GM13977 (cell line): ENCODE measurements at regions not wholly inside any gene's neighbourhood (a gene's known extent, or its start where the extent isn't known, plus 50 kb on each side); places are given as distances from the start of the nearest gene placed in this dataset.

Source experiments
- DNase-seq: peaks from one replicate; pipeline ENCODE4 v3.0.0; 2012; ENCODE audit warnings: low spot score
- in situ Hi-C: fragments of 300-500 bp; cut with MboI; formaldehyde crosslinking; loops from one replicate; pipeline ENCODE4 v1.12.0; 2022; ENCODE audit warnings: low sequenced_read_pairs, low pct_unique_long_range_greater_than_20kb, mixed read lengths, inconsistent platforms; ENCODE audit not compliant: unreplicated experiment
- TF ChIP-seq, protein P1 (sequence below): IDR thresholded peaks from 2 replicates; pipeline ENCODE4 v1.5.1; 2012; ENCODE audit warnings: mild to moderate bottlenecking, control low read depth; ENCODE audit not compliant: insufficient read depth; ENCODE audit errors: extremely low read depth, missing control alignments

DNA sequence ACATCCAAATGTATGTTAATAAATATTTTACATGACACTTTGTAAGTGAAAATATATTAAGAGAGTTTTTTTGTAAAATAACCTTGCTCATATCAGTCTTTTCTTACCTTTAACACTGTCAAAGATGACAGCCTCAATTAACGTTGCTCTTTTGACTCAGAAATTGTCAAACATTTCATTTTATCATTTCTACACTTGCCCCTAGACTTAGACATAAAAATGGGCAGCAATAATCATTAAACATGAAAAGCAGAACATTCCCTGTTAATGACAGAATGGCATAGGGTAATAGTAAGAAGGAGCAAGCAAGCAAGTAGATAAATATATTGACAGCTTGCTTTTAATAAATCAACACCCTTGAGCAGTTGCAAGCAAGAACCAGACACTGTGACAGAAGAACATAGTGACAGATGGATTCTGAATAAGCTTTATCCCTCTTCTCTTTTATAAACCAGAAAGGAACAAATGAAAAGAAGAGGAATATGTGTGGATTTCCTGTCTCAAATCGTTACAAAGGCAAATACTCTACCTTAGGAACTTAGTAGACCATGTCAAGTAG lies 796.0 kb upstream of the CHD1 start:
- no peak for DNase-seq

DNA sequence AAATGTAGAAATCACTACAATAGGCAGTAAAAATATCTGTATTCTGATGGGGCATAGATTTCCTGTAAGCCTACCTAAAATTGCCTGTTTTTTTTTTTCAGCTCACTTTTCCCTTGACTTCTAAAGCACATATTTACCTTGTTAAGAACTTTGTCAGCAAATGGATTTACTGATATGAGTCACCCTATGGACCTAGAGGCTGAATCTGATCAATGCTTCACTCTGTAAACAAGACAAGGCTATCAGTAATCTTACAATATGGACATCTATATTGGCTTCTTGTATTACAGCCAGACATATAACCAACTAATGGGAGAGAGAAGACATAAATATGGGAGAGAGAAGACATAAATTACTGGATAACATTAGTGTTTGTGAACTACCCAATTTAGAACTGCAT lies 792.7 kb upstream of the CHD1 start:
- DNase-seq, result no peak
- TF ChIP-seq, protein P1, sequence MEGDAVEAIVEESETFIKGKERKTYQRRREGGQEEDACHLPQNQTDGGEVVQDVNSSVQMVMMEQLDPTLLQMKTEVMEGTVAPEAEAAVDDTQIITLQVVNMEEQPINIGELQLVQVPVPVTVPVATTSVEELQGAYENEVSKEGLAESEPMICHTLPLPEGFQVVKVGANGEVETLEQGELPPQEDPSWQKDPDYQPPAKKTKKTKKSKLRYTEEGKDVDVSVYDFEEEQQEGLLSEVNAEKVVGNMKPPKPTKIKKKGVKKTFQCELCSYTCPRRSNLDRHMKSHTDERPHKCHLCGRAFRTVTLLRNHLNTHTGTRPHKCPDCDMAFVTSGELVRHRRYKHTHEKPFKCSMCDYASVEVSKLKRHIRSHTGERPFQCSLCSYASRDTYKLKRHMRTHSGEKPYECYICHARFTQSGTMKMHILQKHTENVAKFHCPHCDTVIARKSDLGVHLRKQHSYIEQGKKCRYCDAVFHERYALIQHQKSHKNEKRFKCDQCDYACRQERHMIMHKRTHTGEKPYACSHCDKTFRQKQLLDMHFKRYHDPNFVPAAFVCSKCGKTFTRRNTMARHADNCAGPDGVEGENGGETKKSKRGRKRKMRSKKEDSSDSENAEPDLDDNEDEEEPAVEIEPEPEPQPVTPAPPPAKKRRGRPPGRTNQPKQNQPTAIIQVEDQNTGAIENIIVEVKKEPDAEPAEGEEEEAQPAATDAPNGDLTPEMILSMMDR, result no peak
- in situ Hi-C loops, result no loop called here

More for the DNA sequence above, 796.0 kb upstream of the CHD1 start:
- TF ChIP-seq, protein P1, result no peak
- in situ Hi-C loops, result no loop called here

DNA sequence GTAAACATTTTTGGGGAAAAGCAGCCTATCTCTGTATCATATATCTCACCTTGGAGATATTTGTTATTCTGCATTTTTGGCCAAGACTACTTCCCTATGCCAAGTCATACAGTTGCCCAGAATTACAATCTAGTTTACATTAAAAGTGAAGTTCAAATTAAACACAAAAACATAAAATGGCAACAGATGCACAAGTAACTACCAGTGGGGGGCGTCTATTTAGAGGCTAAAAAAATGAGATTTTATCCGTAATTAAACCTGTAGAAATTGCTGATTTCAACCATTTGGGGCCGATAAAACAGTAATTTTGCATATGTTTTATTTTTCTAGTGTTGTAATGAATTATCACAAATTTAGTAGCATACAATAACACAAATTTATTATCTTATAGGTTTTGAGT lies 787.1 kb upstream of the CHD1 start:
- DNase-seq, result no peak
- in situ Hi-C loops, result no loop called here
- TF ChIP-seq, protein P1, result peak; percentile 8

DNA sequence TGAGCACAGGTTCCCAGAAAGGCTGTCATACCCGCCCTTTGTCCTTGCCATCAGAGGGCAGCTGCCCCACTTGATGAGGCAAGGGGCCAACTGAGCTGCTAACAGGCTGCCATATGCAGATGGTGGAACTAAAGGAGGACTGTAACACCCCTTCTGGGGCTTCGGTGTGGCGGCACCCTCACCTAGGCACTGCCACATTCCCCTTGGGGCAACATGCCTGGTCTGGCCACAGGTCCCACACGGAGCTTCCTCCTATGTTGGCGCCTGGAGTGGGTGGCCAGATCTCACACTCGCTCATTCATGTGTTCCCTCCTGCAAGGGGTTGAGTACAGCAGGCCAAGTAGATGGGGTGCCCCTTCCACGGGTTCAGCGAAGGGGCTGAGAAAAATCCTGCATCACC lies 777.4 kb upstream of the CHD1 start:
- in situ Hi-C loops, result no loop called here
- TF ChIP-seq, protein P1, result no peak
- no peak for DNase-seq

DNA sequence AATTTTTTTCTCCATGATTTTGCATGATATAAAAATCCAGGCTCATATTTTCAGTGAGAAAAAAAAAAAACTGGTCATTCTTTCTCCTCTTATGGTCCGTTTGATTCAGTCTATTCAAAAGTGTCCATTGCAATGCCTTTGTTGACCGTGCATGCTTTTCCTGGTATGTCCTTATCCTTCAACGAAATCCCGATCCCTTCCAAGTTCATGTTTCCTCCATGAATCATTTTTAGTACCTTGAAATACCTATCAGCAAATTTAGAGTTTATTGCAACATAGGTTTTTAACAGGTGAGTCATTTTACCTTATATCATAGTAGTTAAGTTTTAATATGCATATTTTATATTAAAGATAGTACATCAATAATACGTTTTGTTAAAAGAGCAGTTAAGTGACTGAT lies 773.8 kb upstream of the CHD1 start:
- TF ChIP-seq, protein P1, result no peak
- no peak for DNase-seq
- in situ Hi-C loops, result no loop called here

DNA sequence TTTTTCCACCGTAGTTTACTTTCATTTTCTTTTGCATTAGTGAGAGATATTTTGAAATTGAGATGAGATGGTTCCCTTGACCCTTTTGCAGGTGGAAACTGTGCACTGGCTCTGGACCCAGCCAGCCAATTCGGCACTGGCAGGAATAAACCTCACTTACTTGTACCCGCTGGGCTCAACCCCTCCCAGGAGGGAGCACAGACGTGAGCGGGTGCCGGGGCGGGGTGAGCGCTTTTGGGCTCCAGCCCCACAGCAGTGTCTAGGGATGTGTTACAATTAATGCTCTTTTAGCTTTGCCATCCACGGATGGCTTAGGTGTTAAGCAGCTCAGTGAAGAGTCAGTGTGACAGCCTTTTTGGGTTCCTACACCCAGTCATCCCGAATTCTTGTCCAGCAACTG lies 766.1 kb upstream of the CHD1 start:
- in situ Hi-C loops, result no loop called here
- DNase-seq, result no peak
- TF ChIP-seq, protein P1, result no peak

DNA sequence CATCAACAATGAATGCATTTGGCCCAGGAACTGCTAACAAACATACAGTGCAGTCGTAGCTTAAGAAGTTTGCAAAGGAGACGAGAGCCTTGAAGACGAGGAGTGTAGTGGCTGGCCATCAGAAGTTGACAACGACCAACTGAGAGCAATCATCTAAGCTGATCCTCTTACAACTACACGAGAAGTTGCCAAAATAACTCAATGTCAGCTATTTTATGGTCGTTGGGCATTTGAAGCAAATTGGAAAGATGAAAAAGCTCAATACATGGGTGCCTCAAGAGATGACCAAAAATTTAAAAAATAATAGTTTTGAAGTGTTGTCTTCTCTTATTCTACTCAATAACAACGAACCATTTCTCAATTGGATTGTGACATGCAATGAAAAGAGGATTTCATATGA lies 757.7 kb upstream of the CHD1 start:
- TF ChIP-seq, protein P1, result no peak
- no peak for DNase-seq
- in situ Hi-C loops, result no loop called here
